IMR-90 (cell line): ENCODE measurements at regions not wholly inside any gene's neighbourhood (a gene's known extent, or its start where the extent isn't known, plus 50 kb on each side); places are given as distances from the start of the nearest gene placed in this dataset.

Experiments used
- ATAC-seq: fragments of 200-7000 bp; cut with Tn5 transposase; 2 replicates; pipeline ENCODE4 v1.9.1; 2020; ENCODE audit warnings: low read depth, mild to moderate bottlenecking, moderate library complexity
- BruUV-seq: library from RNA; stranded (reverse); fragments of 400-500 nt; replicated peaks from 2 replicates; lab custom pipeline; 2021; lab: Mats Ljungman, UMichigan
- CTCF ChIA-PET: fragments of 300-600 bp; formaldehyde crosslinking; extraction: SDS; loops from one replicate; lab custom pipeline; 2021; ENCODE audit warnings: antibody characterized with exemption; lab: Yijun Ruan, JAX
- POLR2A ChIA-PET: fragments of 300-600 bp; sonication (Branson Sonifier 250); formaldehyde crosslinking; loops from one replicate; lab custom pipeline; 2022; ENCODE audit warnings: antibody characterized with exemption; ENCODE audit not compliant: unreplicated experiment; lab: Charles Lee
- DNase-seq: peaks from one replicate; pipeline ENCODE4 v3.0.0; 2013
- H2AFZ ChIP-seq: replicated peaks from 2 replicates; pipeline ENCODE3; 2013; ENCODE audit warnings: low read length, mild to moderate bottlenecking; ENCODE audit not compliant: poor library complexity
- H2AK5ac ChIP-seq: 2 replicates; pipeline ENCODE4 v1.6.1; 2013; ENCODE audit warnings: low read depth, low read length, inconsistent platforms
- H2AK9ac ChIP-seq: replicated peaks from 2 replicates; pipeline ENCODE3; 2013; ENCODE audit warnings: mild to moderate bottlenecking, low read depth, low read length, moderate library complexity; ENCODE audit not compliant: poor library complexity
- H2BK120ac ChIP-seq: 2 replicates; pipeline ENCODE4 v1.6.1; 2013; ENCODE audit warnings: low read depth, low read length, inconsistent platforms
- H2BK15ac ChIP-seq: 3 replicates; pipeline ENCODE4 v1.6.1; 2013; ENCODE audit warnings: low read depth, low read length, inconsistent platforms
- H2BK20ac ChIP-seq: 2 replicates; pipeline ENCODE4 v1.6.1; 2013; ENCODE audit warnings: low read depth, mild to moderate bottlenecking, inconsistent platforms, low read length, moderate library complexity
- H2BK5ac ChIP-seq: 2 replicates; pipeline ENCODE4 v1.6.1; 2013; ENCODE audit warnings: mild to moderate bottlenecking, low read depth, low read length, inconsistent platforms; ENCODE audit not compliant: poor library complexity, severe bottlenecking
- H3K14ac ChIP-seq: replicated peaks from 2 replicates; pipeline ENCODE4 v1.6.1; 2013; ENCODE audit warnings: low read depth, low read length, inconsistent platforms
- H3K18ac ChIP-seq: 2 replicates; pipeline ENCODE4 v1.6.1; 2013; ENCODE audit warnings: low read depth, low read length, control low read depth
- H3K23ac ChIP-seq: 2 replicates; pipeline ENCODE4 v1.6.1; 2013; ENCODE audit warnings: low read depth, low read length, inconsistent platforms
- H3K27ac ChIP-seq: 2 replicates; pipeline ENCODE4 v1.5.1; 2013; ENCODE audit warnings: mild to moderate bottlenecking, control low read depth, low read length; ENCODE audit not compliant: insufficient read depth
- H3K27me3 ChIP-seq: 2 replicates; pipeline ENCODE4 v1.6.1; 2013; ENCODE audit warnings: low read length; ENCODE audit not compliant: control insufficient read depth, insufficient read depth
- H3K36me3 ChIP-seq: 2 replicates; pipeline ENCODE4 v1.6.1; 2013; ENCODE audit warnings: low read length, mixed read lengths; ENCODE audit not compliant: control insufficient read depth, insufficient read depth
- H3K4ac ChIP-seq: 2 replicates; pipeline ENCODE4 v1.6.1; 2013; ENCODE audit warnings: low read depth, low read length, inconsistent platforms
- H3K4me1 ChIP-seq: 2 replicates; pipeline ENCODE4 v1.6.1; 2013; ENCODE audit warnings: low read length, mixed read lengths; ENCODE audit not compliant: control insufficient read depth, insufficient read depth
- H3K4me2 ChIP-seq: 2 replicates; pipeline ENCODE4 v1.6.1; 2013; ENCODE audit warnings: low read depth, mild to moderate bottlenecking, control low read depth, low read length, moderate library complexity
- H3K4me3 ChIP-seq: 2 replicates; pipeline ENCODE4 v1.5.1; 2013; ENCODE audit warnings: low read depth, mild to moderate bottlenecking, control low read depth, low read length, moderate library complexity; ENCODE audit not compliant: insufficient read depth
- H3K56ac ChIP-seq: 2 replicates; pipeline ENCODE4 v1.6.1; 2013; ENCODE audit warnings: low read length, inconsistent platforms; ENCODE audit not compliant: insufficient read depth; ENCODE audit errors: extremely low read depth
- H3K79me1 ChIP-seq, 2 experiments: 2 replicates each; pipeline ENCODE4 v1.6.1; 2013; ENCODE audit warnings: low read length in 2 of 2, inconsistent platforms in 1 of 2, low read depth in 1 of 2
- H3K9ac ChIP-seq: 2 replicates; pipeline ENCODE4 v1.6.1; 2013; ENCODE audit warnings: low read depth, low read length, control low read depth
- H3K9me1 ChIP-seq: 2 replicates; pipeline ENCODE4 v1.6.1; 2013; ENCODE audit warnings: low read length, inconsistent platforms; ENCODE audit not compliant: insufficient read depth
- H3K9me3 ChIP-seq: 2 replicates; pipeline ENCODE4 v1.6.1; 2013; ENCODE audit warnings: low read length; ENCODE audit not compliant: control insufficient read depth, insufficient read depth
- H4K20me1 ChIP-seq: 2 replicates; pipeline ENCODE4 v1.6.1; 2013; ENCODE audit warnings: low read length, inconsistent platforms; ENCODE audit not compliant: insufficient read depth
- H4K5ac ChIP-seq: 2 replicates; pipeline ENCODE4 v1.6.1; 2013; ENCODE audit warnings: mild to moderate bottlenecking, low read depth, low read length, control low read depth
- H4K8ac ChIP-seq, 2 experiments: 2 replicates each; pipeline ENCODE4 v1.6.1; 2013; ENCODE audit warnings: low read depth in 2 of 2, low read length in 2 of 2, control low read depth in 1 of 2, inconsistent platforms in 1 of 2
- H4K91ac ChIP-seq: 2 replicates; pipeline ENCODE4 v1.6.1; 2013; ENCODE audit warnings: low read depth, low read length, inconsistent platforms; ENCODE audit not compliant: insufficient read depth
- BHLHE40 ChIP-seq: fragments of 150-350 bp; IDR thresholded peaks from 2 replicates; pipeline ENCODE4 v1.6.1; 2016; ENCODE audit warnings: mild to moderate bottlenecking, low read depth, low read length
- CEBPB ChIP-seq: IDR thresholded peaks from 2 replicates; pipeline ENCODE4 v1.6.1; 2012; ENCODE audit warnings: low read depth, low read length, improper control_type of control experiment
- CHD1 ChIP-seq: IDR thresholded peaks from 2 replicates; pipeline ENCODE4 v1.6.1; 2012; ENCODE audit warnings: low read depth, low read length, improper control_type of control experiment
- CTCF ChIP-seq: conservative IDR thresholded peaks from 2 replicates; pipeline ENCODE4 v1.5.1; 2012; ENCODE audit warnings: mild to moderate bottlenecking, low read depth, low read length, improper control_type of control experiment
- ELK1 ChIP-seq: fragments of 150-350 bp; IDR thresholded peaks from 2 replicates; pipeline ENCODE4 v1.6.1; 2016; ENCODE audit warnings: low read depth, mild to moderate bottlenecking, low read length, moderate library complexity, borderline replicate concordance
- FOS ChIP-seq: fragments of 150-350 bp; IDR thresholded peaks from 2 replicates; pipeline ENCODE4 v1.6.1; 2016; ENCODE audit warnings: low read depth, low read length
- MAFK ChIP-seq: IDR thresholded peaks from 2 replicates; pipeline ENCODE4 v1.6.1; 2012; ENCODE audit warnings: low read depth, low read length, improper control_type of control experiment
- MAZ ChIP-seq: IDR thresholded peaks from 2 replicates; pipeline ENCODE4 v1.6.1; 2012; ENCODE audit warnings: low read depth, mild to moderate bottlenecking, low read length, improper control_type of control experiment, moderate library complexity, borderline replicate concordance
- MXI1 ChIP-seq: IDR thresholded peaks from 2 replicates; pipeline ENCODE4 v1.6.1; 2012; ENCODE audit warnings: low read depth, mild to moderate bottlenecking, low read length, moderate library complexity, borderline replicate concordance
- NFE2L2 ChIP-seq: fragments of 150-350 bp; IDR thresholded peaks from 2 replicates; pipeline ENCODE4 v1.6.1; 2016; ENCODE audit warnings: low read depth, mild to moderate bottlenecking, low read length
- POLR2A ChIP-seq: IDR thresholded peaks from 2 replicates; pipeline ENCODE4 v1.6.1; 2012; ENCODE audit warnings: mild to moderate bottlenecking, low read depth, low read length
- RAD21 ChIP-seq: IDR thresholded peaks from 2 replicates; pipeline ENCODE4 v1.6.1; 2012; ENCODE audit warnings: low read length, improper control_type of control experiment
- RCOR1 ChIP-seq: IDR thresholded peaks from 2 replicates; pipeline ENCODE4 v1.6.1; 2012; ENCODE audit warnings: mild to moderate bottlenecking, low read length, improper control_type of control experiment; ENCODE audit not compliant: insufficient replicate concordance
- RFX5 ChIP-seq: IDR thresholded peaks from 2 replicates; pipeline ENCODE4 v1.8.0; 2012; ENCODE audit warnings: low read depth, mild to moderate bottlenecking, low read length, moderate library complexity
- SMC3 ChIP-seq: fragments of 150-350 bp; IDR thresholded peaks from 2 replicates; pipeline ENCODE4 v1.6.1; 2016; ENCODE audit warnings: low read depth, mild to moderate bottlenecking, antibody characterized with exemption, low read length, moderate library complexity
- USF2 ChIP-seq: fragments of 150-350 bp; IDR thresholded peaks from 2 replicates; pipeline ENCODE4 v1.6.1; 2017; ENCODE audit warnings: mild to moderate bottlenecking, antibody characterized with exemption, low read length, low read depth
- WGBS, 2 experiments: methylation state at CpG; one replicate each; pipeline versions ENCODE4 v1.1.5 to v1.1.7; 2013; ENCODE audit warnings: missing lambda C conversion rate in 2 of 2; ENCODE audit not compliant: insufficient read length in 1 of 2; ENCODE audit errors: extremely low coverage in 2 of 2; 5-methylcytosine and 5-hydroxymethylcytosine counted together
- dilution Hi-C: fragments of 300-500 bp; cut with HindIII; formaldehyde crosslinking; loops from one replicate; pipeline ENCODE4 v1.14.3; 2018; ENCODE audit warnings: low sequenced_read_pairs; ENCODE audit not compliant: unreplicated experiment
- in situ Hi-C: fragments of 300-500 bp; cut with MboI; formaldehyde crosslinking; loops from 3 replicates; pipeline ENCODE4 v1.14.3; 2019; ENCODE audit warnings: low sequenced_read_pairs, inconsistent platforms, mixed read lengths
- intact Hi-C: fragments of 100-400 bp; cut with micrococcal nuclease; formaldehyde crosslinking; loops from 2 replicates; pipeline ENCODE4 v1.10.0; 2022

GRCh38 chr2:234849678-234850077, 102.1 kb upstream of the SH3BP4 start:
- CTCF ChIA-PET = no interaction called here
- Histone ChIP-seq H2AFZ (no peak overlapping the region), H3K23ac (no peak overlapping the region), H2BK120ac (no peak overlapping the region), H3K14ac (no peak overlapping the region), H3K4ac (no peak overlapping the region), H2BK20ac (no peak overlapping the region), H2BK15ac (no peak overlapping the region), H3K9ac (no peak overlapping the region), H3K4me1 (no peaks in the 10 kb centered on the region), H4K91ac (no peak overlapping the region), H3K9me1 (0 out of 2 replicates have a peak, but pooled peaks cover 3% of the 10 kb centered on the region), H3K56ac (no peak overlapping the region), H3K27ac (no peak overlapping the region), H4K5ac (no peak overlapping the region), H3K4me2 (no peak overlapping the region), H3K9me3 (no peaks in the 10 kb centered on the region), H3K36me3 (no peaks in the 10 kb centered on the region), H4K8ac (no peak overlapping the region), H2AK9ac (no peak overlapping the region), H3K79me1 (no peaks in the 10 kb centered on the region), H3K18ac (no peak overlapping the region), H2AK5ac (no peak overlapping the region), H3K27me3 (no peaks in the 10 kb centered on the region), H3K4me3 (no peak overlapping the region), H4K20me1 (no peaks in the 10 kb centered on the region), H2BK5ac (no peak overlapping the region)
- no TSS peak for BruUV-seq
- POLR2A ChIA-PET = no interaction called here
- no peak for DNase-seq
- WGBS, 2 experiments = 88% methylated on average over 4 of the region's 4 CpGs; no CpG with 5 or more reads in 1 of the 2 experiments
- intact Hi-C loops (no loop called here), dilution Hi-C loops (no loop called here), in situ Hi-C loops (no loop called here)
- no peak for TF ChIP-seq NFE2L2
- TF ChIP-seq RFX5 = no peak
- no peak for TF ChIP-seq MAZ
- TF ChIP-seq CTCF = no peak
- no peak for TF ChIP-seq CHD1
- TF ChIP-seq ELK1 = no peak
- no peak for TF ChIP-seq RAD21
- no peak for TF ChIP-seq USF2
- TF ChIP-seq FOS = no peak
- no peak for TF ChIP-seq MAFK
- no peak for TF ChIP-seq POLR2A
- TF ChIP-seq RCOR1 = no peak
- no peak for TF ChIP-seq SMC3
- TF ChIP-seq BHLHE40 = no peak
- no peak for TF ChIP-seq CEBPB
- TF ChIP-seq MXI1 = no peak
- no peak for ATAC-seq
